Adrenal gland (tissue), 9 donors: ENCODE measurements at regions not wholly inside any gene's neighbourhood (a gene's known extent, or its start where the extent isn't known, plus 50 kb on each side); places are given as distances from the start of the nearest gene placed in this dataset.

ENCODE experiments used
- DNase-seq, 7 donors: peaks; one replicate each; pipeline ENCODE4 v3.0.0-alpha.2; 2019 to 2020
- H3K27ac ChIP-seq, 5 donors: fragments of 200-600 bp; sonication (generic) in 4 of 5; 1 replicate in 3 of 5; 2 replicates in 2 of 5; pipeline versions ENCODE4 v1.5.1 to v1.8.0; 2016 to 2020; ENCODE audit warnings: mild to moderate bottlenecking in 1 of 5
- H3K27me3 ChIP-seq: fragments of 200-600 bp; 2 replicates; pipeline ENCODE4 v1.8.0; 2021
- H3K36me3 ChIP-seq, 2 donors: fragments of 200-600 bp; replicated peaks in 1 of 2; 1 replicate in 1 of 2; 2 replicates in 1 of 2; pipeline versions ENCODE4 v1.5.1 to v1.8.0; 2018 to 2022
- H3K4me1 ChIP-seq, 2 donors: fragments of 200-600 bp; replicated peaks in 1 of 2; 1 replicate in 1 of 2; 2 replicates in 1 of 2; pipeline versions ENCODE4 v1.5.1 to v1.8.0; 2018 to 2021
- H3K4me3 ChIP-seq, 4 donors: fragments of 200-600 bp; sonication (generic) in 3 of 4; one replicate each; pipeline ENCODE4 v1.5.1; 2016 to 2018
- H3K9me3 ChIP-seq, 3 donors: fragments of 200-600 bp; sonication (generic) in 1 of 3; replicated peaks in 1 of 3; 1 replicate in 2 of 3; 2 replicates in 1 of 3; pipeline versions ENCODE4 v1.5.1 to v1.8.0; 2016 to 2021
- CTCF ChIP-seq, 6 experiments: fragments of 450-650 bp in 4 of 6; fragments of 200-600 bp in 2 of 6; sonication (generic) in 1 of 6; IDR thresholded peaks; 1 replicate in 5 of 6; 2 replicates in 1 of 6; pipeline versions ENCODE4 v1.5.1 to v1.8.0; 2016 to 2021; ENCODE audit warnings: antibody characterized with exemption in 6 of 6, mild to moderate bottlenecking in 2 of 6, moderate library complexity in 1 of 6
- POLR2A ChIP-seq, 2 donors: fragments of 450-650 bp; IDR thresholded peaks; one replicate each; pipeline ENCODE4 v1.6.1; 2017; ENCODE audit warnings: antibody characterized with exemption in 2 of 2, mild to moderate bottlenecking in 2 of 2, moderate library complexity in 1 of 2
- WGBS, 4 donors: extraction: QIAGEN DNeasy Blood & Tissue Kit in 2 of 4; methylation state at CpG; one replicate each; pipeline versions ENCODE4 v1.1.5 to v1.1.7; 2013 to 2017; 5-methylcytosine and 5-hydroxymethylcytosine counted together
- intact Hi-C, 2 donors: fragments of 100-400 bp; cut with DNase I; formaldehyde crosslinking; loops; one replicate each; pipeline versions ENCODE4 v1.14.1 to v1.15.0; 2022 to 2023
- donor health status: healthy with polysubstance abuse.
- donor health status: Bipolar disorder and iron deficiency.
- donor health status: DM: yes; HTN: yes; CAD: no.
- donor health status: DM: no; HTN: no; CAD: no.
- donor health status: DM: no; HTN: no; CAD: no.

- H3K27me3 ChIP-seq = no peaks in the 10 kb centered on the region
- intact Hi-C loops = no loop called here
- H3K9me3 ChIP-seq = no peaks in the 10 kb centered on the region
- TF ChIP-seq POLR2A (IDR thresholded peaks at IDR 0.05) (no peak), CTCF (IDR thresholded peaks at IDR 0.05) (no peak)
- H3K4me1 ChIP-seq = no peaks in the 10 kb centered on the region
- no peak overlapping the region for H3K27ac ChIP-seq
- no peak for DNase-seq
- WGBS, 4 donors = 34 to 48% (median 42%) methylated on average over 3 of the region's 3 CpGs
- H3K4me3 ChIP-seq = no peak overlapping the region
- no peaks in the 10 kb centered on the region for H3K36me3 ChIP-seq
Observed at GRCh38 chr4:164313853-164314252, 440.1 kb upstream of the SMIM31 start.

GRCh38 chr4:164318350-164318749, 435.6 kb upstream of the SMIM31 start:
- Histone ChIP-seq H3K4me3 (no peak overlapping the region), H3K9me3 (no peaks in the 10 kb centered on the region), H3K27ac (no peak overlapping the region), H3K27me3 (no peaks in the 10 kb centered on the region), H3K36me3 (no peaks in the 10 kb centered on the region), H3K4me1 (no peaks in the 10 kb centered on the region)
- no peak for DNase-seq
- TF ChIP-seq CTCF (IDR thresholded peaks at IDR 0.05) (no peak), POLR2A (IDR thresholded peaks at IDR 0.05) (no peak)
- intact Hi-C loops = no loop called here
- 31 to 50% (median 47%) methylated on average over 1 of the region's 1 CpG for WGBS, 4 donors

- Histone ChIP-seq H3K27ac (no peak overlapping the region), H3K9me3 (no peaks in the 10 kb centered on the region), H3K36me3 (no peaks in the 10 kb centered on the region), H3K4me1 (no peaks in the 10 kb centered on the region), H3K27me3 (no peaks in the 10 kb centered on the region), H3K4me3 (no peak overlapping the region)
- no peak for TF ChIP-seq POLR2A (IDR thresholded peaks at IDR 0.05)
- TF ChIP-seq CTCF (IDR thresholded peaks at IDR 0.05) = no peak
- no peak for DNase-seq
- intact Hi-C loops = no loop called here
Observed at GRCh38 chr4:164319688-164320087, 434.2 kb upstream of the SMIM31 start.

- H3K4me1 ChIP-seq = no peaks in the 10 kb centered on the region
- no peak for DNase-seq
- no peak overlapping the region for H3K27ac ChIP-seq
- no peaks in the 10 kb centered on the region for H3K27me3 ChIP-seq
- no peaks in the 10 kb centered on the region for H3K9me3 ChIP-seq
- H3K4me3 ChIP-seq = no peak overlapping the region
- H3K36me3 ChIP-seq = no peaks in the 10 kb centered on the region
- intact Hi-C loops = no loop called here
- 64 to 71% (median 65%) methylated on average over 6 of the region's 6 CpGs for WGBS, 4 donors
- no peak for TF ChIP-seq POLR2A (IDR thresholded peaks at IDR 0.05)
- no peak for TF ChIP-seq CTCF (IDR thresholded peaks at IDR 0.05)
Observed at GRCh38 chr4:164320847-164321246, 433.1 kb upstream of the SMIM31 start.
